Fibroblast of upper back skin (primary cell): ENCODE measurements at regions not wholly inside any gene's neighbourhood (a gene's known extent, or its start where the extent isn't known, plus 50 kb on each side); places are given as distances from the start of the nearest gene placed in this dataset.
"Not testable (repeated sequence)": the region's sequence is repeated elsewhere in the genome, so short reads cannot be mapped to it uniquely, and the experiment has no call there.

Experiments used
- DNase-seq: peaks from one replicate; pipeline ENCODE4 v3.0.0-alpha.2; 2013

GRCh38 chr3:127435299-127435698 is 147.5 kb upstream of the PRR20G start:
- not testable (repeated sequence) for DNase-seq

- DNase-seq: peak; percentile 14
Measured at GRCh38 chr3:127431066-127431465, 143.2 kb upstream of the PRR20G start.

- peak; percentile 2 for DNase-seq
Measured at GRCh38 chr3:127428344-127428997, 140.6 kb upstream of the PRR20G start.

- DNase-seq: no peak
Measured at GRCh38 chr3:127427666-127428065, 139.8 kb upstream of the PRR20G start.

- no peak for DNase-seq
Measured at GRCh38 chr3:127427156-127427555, 139.3 kb upstream of the PRR20G start.

GRCh38 chr3:127426444-127427153 is 138.8 kb upstream of the PRR20G start:
- no peak for DNase-seq

GRCh38 chr3:127425505-127426443 is 137.9 kb upstream of the PRR20G start:
- DNase-seq: no peak

GRCh38 chr3:127424766-127425504 is 137.1 kb upstream of the PRR20G start:
- DNase-seq: no peak

- DNase-seq: no peak
Measured at GRCh38 chr3:127423856-127424765, 136.3 kb upstream of the PRR20G start.

- no peak for DNase-seq
Measured at GRCh38 chr3:127422663-127423375, 135.0 kb upstream of the PRR20G start.

GRCh38 chr3:127421943-127422662 is 134.3 kb upstream of the PRR20G start:
- no peak for DNase-seq

- DNase-seq: no peak
Measured at GRCh38 chr3:127420829-127421228, 133.0 kb upstream of the PRR20G start.

- DNase-seq: no peak
Measured at GRCh38 chr3:127419641-127420553, 132.1 kb upstream of the PRR20G start.

GRCh38 chr3:127419182-127419581 is 131.3 kb upstream of the PRR20G start:
- no peak for DNase-seq

GRCh38 chr3:127418560-127419147 is 130.8 kb upstream of the PRR20G start:
- DNase-seq: no peak

- DNase-seq: no peak
Measured at GRCh38 chr3:127417709-127418559, 130.1 kb upstream of the PRR20G start.

GRCh38 chr3:127413871-127414270 is 126.0 kb upstream of the PRR20G start:
- DNase-seq: no peak

GRCh38 chr3:127413318-127413673 is 125.5 kb upstream of the PRR20G start:
- DNase-seq: no peak
